IPS-15b (cell line): ENCODE measurements at regions not wholly inside any gene's neighbourhood (a gene's known extent, or its start where the extent isn't known, plus 50 kb on each side); places are given as distances from the start of the nearest gene placed in this dataset.

Source experiments
- H3K27me3 ChIP-seq: one replicate; pipeline ENCODE4 v1.6.1; 2013; ENCODE audit warnings: low read length; ENCODE audit not compliant: control insufficient read depth, insufficient read depth
- H3K36me3 ChIP-seq: one replicate; pipeline ENCODE4 v1.6.1; 2013; ENCODE audit warnings: low read length; ENCODE audit not compliant: control insufficient read depth, insufficient read depth
- H3K4me1 ChIP-seq: one replicate; pipeline ENCODE4 v1.6.1; 2013; ENCODE audit warnings: mild to moderate bottlenecking, low read length; ENCODE audit not compliant: control insufficient read depth, insufficient read depth
- H3K4me3 ChIP-seq: one replicate; pipeline ENCODE4 v1.5.1; 2013; ENCODE audit warnings: low read depth, low read length
- H3K9ac ChIP-seq: one replicate; pipeline ENCODE4 v1.6.1; 2013; ENCODE audit warnings: low read depth, mild to moderate bottlenecking, low read length
- H3K9me3 ChIP-seq: one replicate; pipeline ENCODE4 v1.6.1; 2013; ENCODE audit warnings: mild to moderate bottlenecking, low read length; ENCODE audit not compliant: control insufficient read depth, insufficient read depth

- H3K27me3 ChIP-seq = no peaks in the 10 kb centered on the region
- no peaks in the 10 kb centered on the region for H3K4me1 ChIP-seq
- no peaks in the 10 kb centered on the region for H3K36me3 ChIP-seq
- no peak overlapping the region for H3K4me3 ChIP-seq
- no peak overlapping the region for H3K9ac ChIP-seq
- no peaks in the 10 kb centered on the region for H3K9me3 ChIP-seq
Observed at GRCh38 chr11:104734998-104735397, 163.3 kb downstream of the CASP12 start.

- Histone ChIP-seq H3K36me3 (no peaks in the 10 kb centered on the region), H3K4me1 (peaks cover 3% of the 10 kb centered on the region), H3K9me3 (no peaks in the 10 kb centered on the region), H3K27me3 (no peaks in the 10 kb centered on the region), H3K9ac (no peak overlapping the region), H3K4me3 (no peak overlapping the region)
Observed at GRCh38 chr11:104731890-104732289, 166.4 kb downstream of the CASP12 start.

GRCh38 chr11:104728927-104729326 is 169.3 kb downstream of the CASP12 start:
- Histone ChIP-seq H3K27me3 (no peaks in the 10 kb centered on the region), H3K4me3 (no peak overlapping the region), H3K9me3 (no peaks in the 10 kb centered on the region), H3K36me3 (no peaks in the 10 kb centered on the region), H3K9ac (no peak overlapping the region), H3K4me1 (peaks cover 3% of the 10 kb centered on the region)

GRCh38 chr11:104727768-104728167 is 170.5 kb downstream of the CASP12 start:
- Histone ChIP-seq H3K36me3 (no peaks in the 10 kb centered on the region), H3K4me1 (peaks cover 3% of the 10 kb centered on the region), H3K9me3 (no peaks in the 10 kb centered on the region), H3K27me3 (no peaks in the 10 kb centered on the region), H3K9ac (no peak overlapping the region), H3K4me3 (no peak overlapping the region)

GRCh38 chr11:104727095-104727494 is 171.2 kb downstream of the CASP12 start:
- Histone ChIP-seq H3K36me3 (no peaks in the 10 kb centered on the region), H3K9me3 (no peaks in the 10 kb centered on the region), H3K4me3 (no peak overlapping the region), H3K27me3 (no peaks in the 10 kb centered on the region), H3K9ac (no peak overlapping the region), H3K4me1 (peaks cover 3% of the 10 kb centered on the region)

GRCh38 chr11:104725796-104726408 is 172.4 kb downstream of the CASP12 start:
- Histone ChIP-seq H3K9ac (no peak overlapping the region), H3K36me3 (no peaks in the 10 kb centered on the region), H3K27me3 (no peaks in the 10 kb centered on the region)

GRCh38 chr11:104713401-104713800 is 184.9 kb downstream of the CASP12 start:
- no peak overlapping the region for H3K4me3 ChIP-seq
- no peaks in the 10 kb centered on the region for H3K36me3 ChIP-seq
- H3K4me1 ChIP-seq = no peaks in the 10 kb centered on the region
- no peaks in the 10 kb centered on the region for H3K9me3 ChIP-seq
- no peaks in the 10 kb centered on the region for H3K27me3 ChIP-seq
- H3K9ac ChIP-seq = no peak overlapping the region

More at GRCh38 chr11:104725796-104726408, 172.4 kb downstream of the CASP12 start:
- Histone ChIP-seq H3K4me1 (peaks cover 3% of the 10 kb centered on the region), H3K9me3 (no peaks in the 10 kb centered on the region), H3K4me3 (no peak overlapping the region)

GRCh38 chr11:104705490-104706190 is 192.6 kb downstream of the CASP12 start:
- no peaks in the 10 kb centered on the region for H3K27me3 ChIP-seq
- no peak overlapping the region for H3K4me3 ChIP-seq
- no peak overlapping the region for H3K9ac ChIP-seq
- no peaks in the 10 kb centered on the region for H3K9me3 ChIP-seq
- H3K36me3 ChIP-seq = no peaks in the 10 kb centered on the region
- H3K4me1 ChIP-seq = no peaks in the 10 kb centered on the region

GRCh38 chr11:104704888-104705287 is 193.4 kb downstream of the CASP12 start:
- Histone ChIP-seq H3K36me3 (no peaks in the 10 kb centered on the region), H3K4me1 (no peaks in the 10 kb centered on the region), H3K27me3 (no peaks in the 10 kb centered on the region), H3K9ac (no peak overlapping the region), H3K4me3 (no peak overlapping the region), H3K9me3 (no peaks in the 10 kb centered on the region)

GRCh38 chr11:104704146-104704830 is 194.0 kb downstream of the CASP12 start:
- H3K4me3 ChIP-seq = no peak overlapping the region
- H3K4me1 ChIP-seq = no peaks in the 10 kb centered on the region
- no peaks in the 10 kb centered on the region for H3K27me3 ChIP-seq
- H3K9ac ChIP-seq = no peak overlapping the region
- no peaks in the 10 kb centered on the region for H3K9me3 ChIP-seq
- no peaks in the 10 kb centered on the region for H3K36me3 ChIP-seq

GRCh38 chr11:104700609-104701008 is 197.7 kb downstream of the CASP12 start:
- Histone ChIP-seq H3K9me3 (no peaks in the 10 kb centered on the region), H3K4me1 (no peaks in the 10 kb centered on the region), H3K36me3 (no peaks in the 10 kb centered on the region), H3K9ac (no peak overlapping the region), H3K4me3 (no peak overlapping the region), H3K27me3 (no peaks in the 10 kb centered on the region)

GRCh38 chr11:104699981-104700380 is 198.3 kb downstream of the CASP12 start:
- no peaks in the 10 kb centered on the region for H3K27me3 ChIP-seq
- H3K4me3 ChIP-seq = no peak overlapping the region
- H3K4me1 ChIP-seq = no peaks in the 10 kb centered on the region
- H3K9me3 ChIP-seq = no peaks in the 10 kb centered on the region
- no peaks in the 10 kb centered on the region for H3K36me3 ChIP-seq
- H3K9ac ChIP-seq = no peak overlapping the region
